ENCODE measurements at regions not wholly inside any gene's neighbourhood (a gene's known extent, or its start where the extent isn't known, plus 50 kb on each side); places are given as distances from the start of the nearest gene placed in this dataset.
"Not testable (repeated sequence)": the region's sequence is repeated elsewhere in the genome, so short reads cannot be mapped to it uniquely, and the experiment has no call there.

- no peak overlapping the region for H3K4me2 ChIP-seq (ENCODE audit: low read length)
- no peaks in the 10 kb centered on the region for H3K4me1 ChIP-seq (ENCODE audit: low read length)
- no peaks in the 10 kb centered on the region for H3K36me3 ChIP-seq (replicated peaks; ENCODE audit: low read depth, low read length)
- H3K27ac ChIP-seq (ENCODE audit: low read length) = no peak overlapping the region
- H3K9me3 ChIP-seq (ENCODE audit: insufficient read depth, low read length) = no peaks in the 10 kb centered on the region
- H3K9ac ChIP-seq (ENCODE audit: low read length) = no peak overlapping the region
- no peak overlapping the region for H2AFZ ChIP-seq (ENCODE audit: low read depth, low read length)
- H4K20me1 ChIP-seq (ENCODE audit: insufficient read depth, low read length) = no peaks in the 10 kb centered on the region
- no peaks in the 10 kb centered on the region for H3K27me3 ChIP-seq (ENCODE audit: low read depth, low read length)
- no peak overlapping the region for H3K4me3 ChIP-seq (ENCODE audit: low read length)
- H3K79me2 ChIP-seq (ENCODE audit: low read length) = no peaks in the 10 kb centered on the region
- TF ChIP-seq EZH2phosphoT487 (IDR thresholded peaks at IDR 0.05; ENCODE audit: low read depth) = no peak
- TF ChIP-seq CTCF (IDR thresholded peaks at IDR 0.05; ENCODE audit: low read depth, low read length) = no peak
These were observed 153.2 kb upstream of the CNTNAP4 start for GRCh38 chr16:76123966-76124365.

DNA sequence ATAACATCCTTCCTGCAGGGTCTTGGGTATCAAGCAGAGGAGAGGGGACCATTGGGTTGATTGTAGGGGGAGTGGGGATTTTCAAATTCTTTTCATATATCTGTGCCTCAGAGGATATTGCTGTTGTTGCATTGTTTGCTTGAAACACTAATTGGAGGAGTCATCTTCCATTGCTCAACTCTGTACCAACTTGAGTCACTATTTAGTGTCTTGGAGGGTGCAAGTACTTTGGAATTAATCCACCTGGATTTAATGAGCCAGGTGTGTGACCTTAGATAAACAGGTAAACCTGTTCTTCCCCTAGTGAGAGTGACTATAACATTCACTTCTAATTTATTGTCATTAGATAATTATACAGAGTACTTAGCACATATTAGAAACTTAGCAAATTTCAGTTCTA is 151.3 kb upstream of the CNTNAP4 start:
- Histone ChIP-seq H3K4me3 (ENCODE audit: low read length) (no peak overlapping the region), H2AFZ (ENCODE audit: low read depth, low read length) (no peak overlapping the region), H3K79me2 (ENCODE audit: low read length) (no peaks in the 10 kb centered on the region), H3K27me3 (ENCODE audit: low read depth, low read length) (no peaks in the 10 kb centered on the region), H3K4me1 (ENCODE audit: low read length) (no peaks in the 10 kb centered on the region), H3K9ac (ENCODE audit: low read length) (no peak overlapping the region), H3K27ac (ENCODE audit: low read length) (no peak overlapping the region), H3K4me2 (ENCODE audit: low read length) (no peak overlapping the region), H3K36me3 (replicated peaks; ENCODE audit: low read depth, low read length) (no peaks in the 10 kb centered on the region), H4K20me1 (ENCODE audit: insufficient read depth, low read length) (no peaks in the 10 kb centered on the region), H3K9me3 (ENCODE audit: insufficient read depth, low read length) (no peaks in the 10 kb centered on the region)
- TF ChIP-seq CTCF (IDR thresholded peaks at IDR 0.05; ENCODE audit: low read depth, low read length) (no peak), EZH2phosphoT487 (IDR thresholded peaks at IDR 0.05; ENCODE audit: low read depth) (no peak)

GRCh38 chr16:76138056-76138455 is 139.1 kb upstream of the CNTNAP4 start:
- H3K79me2 ChIP-seq (ENCODE audit: low read length); H4K20me1 ChIP-seq (ENCODE audit: insufficient read depth, low read length); H3K9ac ChIP-seq (ENCODE audit: low read length); H2AFZ ChIP-seq (ENCODE audit: low read depth, low read length); H3K27me3 ChIP-seq (ENCODE audit: low read depth, low read length); H3K27ac ChIP-seq (ENCODE audit: low read length); H3K4me2 ChIP-seq (ENCODE audit: low read length); H3K4me3 ChIP-seq (ENCODE audit: low read length); H3K36me3 ChIP-seq (replicated peaks; ENCODE audit: low read depth, low read length); H3K4me1 ChIP-seq (ENCODE audit: low read length); H3K9me3 ChIP-seq (ENCODE audit: insufficient read depth, low read length): not testable (repeated sequence)

- Histone ChIP-seq H3K36me3 (replicated peaks; ENCODE audit: low read depth, low read length) (no peaks in the 10 kb centered on the region), H3K4me1 (ENCODE audit: low read length) (no peaks in the 10 kb centered on the region), H3K9ac (ENCODE audit: low read length) (no peak overlapping the region), H3K4me2 (ENCODE audit: low read length) (no peak overlapping the region), H4K20me1 (ENCODE audit: insufficient read depth, low read length) (no peaks in the 10 kb centered on the region), H3K27ac (ENCODE audit: low read length) (no peak overlapping the region), H2AFZ (ENCODE audit: low read depth, low read length) (no peak overlapping the region), H3K9me3 (ENCODE audit: insufficient read depth, low read length) (no peaks in the 10 kb centered on the region), H3K4me3 (ENCODE audit: low read length) (no peak overlapping the region), H3K79me2 (ENCODE audit: low read length) (no peaks in the 10 kb centered on the region), H3K27me3 (ENCODE audit: low read depth, low read length) (no peaks in the 10 kb centered on the region)
- no peak for TF ChIP-seq CTCF (IDR thresholded peaks at IDR 0.05; ENCODE audit: low read depth, low read length)
- no peak for TF ChIP-seq EZH2phosphoT487 (IDR thresholded peaks at IDR 0.05; ENCODE audit: low read depth)
These were observed 119.6 kb upstream of the CNTNAP4 start for GRCh38 chr16:76157629-76158028.

DNA sequence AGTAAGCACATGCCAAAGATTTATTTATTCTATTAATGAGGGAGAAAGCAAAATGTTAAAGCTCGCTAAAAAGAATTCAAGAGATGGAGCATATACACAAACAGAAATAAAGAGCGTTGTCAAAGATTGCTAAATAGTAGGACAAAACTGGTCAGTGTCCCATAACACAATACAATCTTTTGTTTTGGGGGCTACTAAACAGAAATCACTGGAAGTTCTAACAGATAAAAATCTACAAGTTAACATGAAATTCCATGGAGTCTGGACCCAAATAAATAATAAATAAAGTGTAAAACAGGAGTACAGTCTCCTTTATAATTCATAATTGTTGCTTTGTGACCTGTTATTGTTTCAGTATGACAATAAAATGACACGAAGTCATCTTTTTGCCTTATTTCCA is 115.2 kb upstream of the CNTNAP4 start:
- Histone ChIP-seq H3K4me3 (ENCODE audit: low read length) (no peak overlapping the region), H3K27ac (ENCODE audit: low read length) (no peak overlapping the region), H3K36me3 (replicated peaks; ENCODE audit: low read depth, low read length) (no peaks in the 10 kb centered on the region), H3K4me1 (ENCODE audit: low read length) (peaks cover 14% of the 10 kb centered on the region), H2AFZ (ENCODE audit: low read depth, low read length) (no peak overlapping the region), H4K20me1 (ENCODE audit: insufficient read depth, low read length) (no peaks in the 10 kb centered on the region), H3K79me2 (ENCODE audit: low read length) (no peaks in the 10 kb centered on the region), H3K27me3 (ENCODE audit: low read depth, low read length) (no peaks in the 10 kb centered on the region), H3K4me2 (ENCODE audit: low read length) (no peak overlapping the region), H3K9ac (ENCODE audit: low read length) (no peak overlapping the region), H3K9me3 (ENCODE audit: insufficient read depth, low read length) (no peaks in the 10 kb centered on the region)
- TF ChIP-seq CTCF (IDR thresholded peaks at IDR 0.05; ENCODE audit: low read depth, low read length) (no peak), EZH2phosphoT487 (IDR thresholded peaks at IDR 0.05; ENCODE audit: low read depth) (no peak)

All from OCI-LY3 (cell line).